GM04504 (cell line): ENCODE measurements at regions not wholly inside any gene's neighbourhood (a gene's known extent, or its start where the extent isn't known, plus 50 kb on each side); places are given as distances from the start of the nearest gene placed in this dataset.
A peak's percentile ranks its signal among the peaks of the same experiment; 100 is the strongest.

Experiments used
- DNase-seq: peaks from one replicate; pipeline ENCODE4 v3.0.0-alpha.2; 2012; ENCODE audit warnings: low read depth

DNA sequence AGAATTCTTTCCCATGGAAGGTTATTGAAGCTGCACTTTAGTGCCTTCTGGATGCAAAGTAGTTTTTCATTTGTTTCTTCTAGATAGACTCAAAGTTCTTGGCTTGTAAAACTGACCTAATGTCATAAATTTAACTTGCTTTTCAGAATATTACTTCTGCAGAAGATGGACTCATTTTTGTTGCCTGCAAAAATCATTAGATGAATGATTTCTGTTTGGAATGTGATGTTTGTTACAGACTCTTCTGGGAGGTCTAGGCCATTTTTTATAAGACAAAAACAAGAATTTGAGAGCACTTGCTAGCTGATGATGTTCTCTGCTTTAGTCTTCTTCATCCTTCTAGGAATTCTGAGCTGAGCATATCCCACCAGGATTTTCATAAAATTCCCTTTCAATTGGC, 308.6 kb upstream of the GIMD1 start:
- no peak for DNase-seq

DNA sequence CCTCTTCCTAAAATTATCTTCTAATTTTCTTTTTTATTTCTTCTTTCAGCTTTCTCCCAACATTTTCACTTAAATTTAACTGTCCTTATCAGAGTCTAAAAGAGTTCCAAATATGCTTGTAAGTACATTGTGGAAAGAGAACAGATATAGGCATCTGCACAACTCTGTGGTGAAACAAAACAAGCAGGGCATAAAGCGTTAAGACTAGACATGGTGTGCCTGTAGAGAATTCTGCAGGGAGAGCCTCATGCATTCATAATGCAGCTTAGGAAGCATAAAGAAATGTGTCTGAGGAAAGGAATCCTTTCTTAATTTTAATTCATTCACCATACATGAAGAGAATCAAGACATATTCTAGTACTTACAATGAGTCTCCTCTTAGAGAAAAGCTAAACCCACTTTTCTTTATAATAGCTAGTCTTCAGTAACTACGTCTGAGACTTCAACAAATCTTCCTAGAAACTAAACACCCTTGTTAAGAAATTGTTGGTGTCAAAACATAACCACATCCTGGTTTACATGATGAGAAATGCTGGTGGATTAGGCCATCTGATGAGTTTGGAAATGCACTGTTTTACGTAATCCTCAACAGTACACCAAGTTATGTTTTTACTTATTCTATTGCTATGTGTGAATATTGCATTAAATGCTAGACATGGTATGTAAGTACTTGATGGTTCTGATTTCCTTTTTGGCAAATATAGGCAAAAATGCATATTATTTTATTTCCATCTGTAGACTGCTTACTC, 307.8 kb upstream of the GIMD1 start:
- peak; percentile 65 for DNase-seq

DNA sequence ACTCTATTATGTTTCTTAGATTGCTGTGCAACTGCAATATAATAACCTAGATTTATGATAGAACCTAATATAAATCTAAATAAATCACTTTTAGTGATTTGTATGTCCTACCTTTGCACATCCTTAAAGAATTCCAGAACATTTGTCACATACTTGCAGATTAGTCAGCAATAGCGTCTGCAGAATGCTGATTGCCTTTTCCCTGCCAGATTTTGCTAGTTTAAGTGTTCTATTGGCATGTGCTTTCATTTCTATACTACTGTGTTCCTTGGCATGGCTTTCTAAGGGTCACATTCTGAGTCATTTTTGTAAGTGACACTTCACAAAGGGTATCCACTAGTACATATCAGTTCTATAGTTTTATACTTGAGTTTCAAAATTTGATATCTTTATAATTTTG, 303.1 kb upstream of the GIMD1 start:
- no peak for DNase-seq

DNA sequence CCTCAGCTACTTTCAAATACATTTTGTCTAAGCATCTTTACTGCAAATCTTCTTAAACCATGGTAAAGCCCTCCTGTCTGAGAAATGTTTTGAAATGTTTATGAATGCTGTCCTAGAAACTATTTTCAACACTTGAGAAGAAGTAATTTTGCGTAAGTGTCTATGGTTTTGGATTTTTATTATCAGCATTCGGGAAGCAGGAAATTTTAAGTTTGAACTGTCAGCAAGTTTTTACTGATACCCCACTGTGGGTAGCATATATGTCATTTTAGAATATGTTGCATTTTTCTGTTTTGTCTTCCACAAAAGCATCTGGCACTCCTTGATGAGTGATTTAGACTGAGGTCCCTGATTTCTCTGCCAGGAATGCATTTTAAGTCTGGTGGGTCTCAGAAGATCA, 302.4 kb upstream of the GIMD1 start:
- no peak for DNase-seq

DNA sequence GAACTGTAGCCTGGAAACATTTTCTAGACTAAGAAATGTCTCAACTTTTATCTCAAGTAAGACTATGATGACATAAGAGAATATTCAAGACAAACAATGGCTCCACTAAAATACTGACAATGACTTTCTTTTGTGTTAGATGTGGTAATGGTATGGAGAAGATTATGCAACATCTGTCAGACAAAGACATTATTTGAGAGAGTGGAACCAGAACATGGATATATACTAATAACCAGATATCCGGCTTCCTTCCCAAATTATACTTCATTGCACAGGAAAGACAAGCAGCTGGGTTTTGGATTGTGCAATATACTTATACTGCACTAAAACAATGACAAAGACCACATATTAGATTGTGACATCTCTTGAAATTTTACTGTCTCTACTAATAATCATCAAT, 290.8 kb upstream of the GIMD1 start:
- no peak for DNase-seq

DNA sequence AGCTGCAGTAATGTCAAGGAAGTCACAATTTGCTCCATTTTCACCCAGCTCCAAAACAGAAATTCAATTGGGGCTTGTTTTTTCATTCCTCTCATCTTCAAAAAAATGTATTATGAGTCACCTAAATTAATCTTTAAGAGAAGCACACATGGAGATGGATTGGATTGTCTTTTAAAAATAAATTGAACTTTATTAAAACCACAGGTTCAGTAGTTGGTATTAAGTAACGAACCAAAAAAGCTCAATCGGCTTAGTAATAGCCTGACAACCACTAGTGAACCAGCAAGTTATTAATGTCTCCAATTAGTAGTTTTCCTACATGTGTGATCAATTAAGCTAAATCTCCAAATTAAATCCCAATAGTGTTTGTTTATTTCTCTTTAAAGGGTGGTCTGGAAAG, 283.5 kb upstream of the GIMD1 start:
- DNase-seq = no peak

DNA sequence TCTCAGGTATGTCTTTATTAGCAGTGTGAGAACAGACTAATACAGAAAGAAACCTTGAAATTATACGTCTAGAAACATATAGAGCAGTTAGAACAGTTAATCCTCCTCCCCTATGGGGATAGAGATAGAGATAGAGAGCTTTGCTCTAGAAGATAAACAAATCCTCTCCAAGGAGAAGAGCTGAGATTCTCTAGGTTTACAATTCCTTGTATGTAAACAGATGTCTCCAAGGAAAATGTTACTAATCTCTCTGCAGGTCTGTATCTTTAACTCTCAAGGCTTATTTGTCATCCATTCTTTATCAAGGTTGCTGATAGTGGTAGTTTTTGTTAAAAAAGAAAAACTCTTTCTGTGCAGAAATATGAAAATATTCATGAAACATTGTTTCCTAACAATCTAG, 282.1 kb upstream of the GIMD1 start:
- DNase-seq = no peak

DNA sequence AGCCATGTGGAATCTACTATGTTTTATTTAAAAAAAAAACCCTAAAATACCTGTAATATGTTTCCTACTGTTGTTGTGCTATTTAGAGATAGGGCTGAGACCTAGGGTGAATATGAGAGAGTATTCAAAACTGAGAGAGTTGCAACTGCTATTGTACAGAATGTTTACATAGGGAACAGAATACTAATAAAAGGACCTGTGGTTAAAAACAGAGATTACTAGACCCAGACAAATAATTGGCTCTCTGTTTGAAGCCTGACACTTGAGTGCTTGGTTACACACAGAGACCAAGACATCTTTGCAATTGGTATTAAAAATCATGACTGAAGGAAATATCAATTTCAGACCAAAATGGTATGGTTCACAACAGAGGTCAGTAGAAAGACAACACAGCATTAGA, 278.9 kb upstream of the GIMD1 start:
- DNase-seq = no peak

DNA sequence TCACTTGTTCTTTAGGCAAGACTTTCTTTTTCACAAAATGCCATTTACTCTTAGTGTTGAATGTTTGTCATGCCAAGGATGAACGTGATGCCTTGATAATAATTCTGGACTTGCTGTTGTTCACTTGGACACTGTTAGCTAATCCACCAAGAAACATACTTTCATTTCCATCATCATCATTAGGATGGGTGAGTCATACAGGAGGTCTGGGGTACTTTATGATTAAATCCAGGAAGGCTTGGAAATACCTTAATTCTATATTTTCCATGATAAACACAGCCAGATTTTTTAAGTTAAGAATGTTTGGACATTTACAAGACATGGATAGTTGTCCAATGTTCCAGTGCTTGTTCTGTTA, 260.7 kb upstream of the GIMD1 start:
- no peak for DNase-seq

DNA sequence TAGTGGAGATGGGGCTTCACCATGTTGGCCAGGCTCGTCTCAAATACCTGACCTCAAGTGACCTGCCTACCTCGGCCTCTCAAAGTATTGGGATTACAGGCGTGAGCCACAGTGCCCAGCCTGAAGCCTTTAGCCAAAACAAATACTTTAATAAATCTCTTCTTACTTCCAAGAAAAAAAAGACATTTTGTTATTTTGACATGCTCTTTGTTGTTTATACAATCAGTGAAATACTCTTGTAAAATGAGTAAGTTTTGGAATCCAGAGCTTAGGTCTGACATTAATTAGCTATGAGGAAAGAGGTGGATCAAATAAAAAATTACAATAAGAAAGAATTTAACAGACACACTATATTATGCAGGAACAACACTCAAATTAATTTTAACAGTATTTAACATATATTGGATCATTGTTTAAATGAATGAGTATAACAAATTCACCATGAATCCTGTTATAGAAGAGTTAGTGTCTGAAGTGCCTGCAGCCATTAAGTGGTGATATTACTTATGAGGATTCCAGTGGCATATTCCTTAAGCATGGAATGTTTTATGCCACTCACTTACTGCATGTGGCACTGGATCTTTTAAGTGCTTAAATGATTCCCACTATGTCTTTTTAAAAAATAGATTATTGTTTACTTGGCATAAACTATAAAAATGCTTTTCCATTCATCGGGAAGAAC, 260.1 kb upstream of the GIMD1 start:
- DNase-seq = no peak

DNA sequence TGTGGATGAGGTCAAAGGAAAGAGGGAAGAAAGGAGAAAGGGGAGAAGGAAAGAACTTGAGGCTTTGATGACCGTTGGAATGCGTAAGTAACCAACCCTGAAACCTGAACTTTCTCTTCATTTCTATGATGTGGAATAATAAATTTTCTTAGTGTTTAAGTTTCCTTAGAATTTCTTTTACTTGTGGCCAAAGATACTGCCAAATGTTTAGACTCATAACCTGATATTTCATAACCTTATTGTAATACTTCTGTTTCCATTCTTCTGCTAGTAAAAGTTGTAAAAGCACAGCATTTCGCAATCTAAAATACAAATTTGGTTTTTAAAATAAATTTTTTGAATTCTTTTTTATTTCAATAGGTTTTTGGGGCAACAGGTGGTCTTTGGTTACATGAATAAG, 258.5 kb upstream of the GIMD1 start:
- no peak for DNase-seq

DNA sequence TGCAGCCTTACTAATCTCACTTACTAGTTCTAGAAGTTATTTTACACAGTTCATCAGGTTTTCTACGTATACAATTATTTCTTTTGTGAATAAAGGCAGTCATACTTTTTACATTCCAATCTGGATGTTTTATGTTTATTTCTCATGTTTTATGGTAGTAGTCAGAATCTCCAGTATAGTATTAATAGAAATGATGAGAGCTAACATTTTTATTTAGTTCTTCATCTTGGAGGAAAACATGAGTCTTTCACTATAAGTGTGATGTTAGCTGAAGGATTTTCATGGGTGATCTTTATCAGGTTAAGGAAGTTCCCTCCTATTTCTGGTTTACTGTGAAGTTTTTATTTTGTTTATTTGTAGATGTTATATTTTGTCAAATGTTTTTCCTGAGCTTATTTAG, 256.1 kb upstream of the GIMD1 start:
- DNase-seq = no peak

DNA sequence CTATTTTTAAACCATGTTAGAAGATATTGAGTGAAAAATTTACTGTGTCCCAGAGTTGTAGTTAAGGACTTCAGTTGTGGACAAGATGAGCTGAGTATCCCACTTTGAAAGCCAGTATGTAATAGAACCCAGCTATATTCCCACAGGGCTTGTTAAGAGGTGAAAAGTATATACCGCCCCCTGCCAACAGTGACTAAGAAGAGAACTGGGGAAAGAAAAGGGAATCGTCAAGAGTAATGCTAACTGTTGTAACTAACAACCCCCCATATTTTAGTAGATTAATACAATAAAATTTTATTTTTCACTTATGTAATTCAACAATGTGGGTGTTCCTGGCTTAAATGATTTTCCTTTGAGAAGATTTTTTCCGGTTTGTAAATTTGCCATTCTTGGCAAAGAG, 250.4 kb upstream of the GIMD1 start:
- DNase-seq = no peak

DNA sequence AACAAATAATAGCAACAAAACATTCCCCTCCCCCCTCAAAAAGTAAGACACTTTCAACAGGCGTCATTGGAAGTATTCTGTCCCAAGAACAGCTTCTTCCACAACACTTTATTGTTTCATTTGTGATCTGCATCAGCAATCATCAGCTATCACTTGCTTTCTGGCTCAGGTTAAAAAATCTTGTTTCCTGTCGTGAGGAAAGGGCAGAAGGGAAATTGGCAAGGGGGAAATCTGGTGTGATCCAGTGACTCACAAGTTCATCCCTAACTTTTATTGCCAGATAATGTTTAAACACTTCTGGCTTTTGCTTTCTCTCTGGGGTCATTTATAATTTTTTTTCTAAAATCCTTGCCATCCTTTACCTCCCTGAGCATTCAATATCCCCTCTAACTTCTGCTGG, 247.4 kb upstream of the GIMD1 start:
- DNase-seq = no peak

DNA sequence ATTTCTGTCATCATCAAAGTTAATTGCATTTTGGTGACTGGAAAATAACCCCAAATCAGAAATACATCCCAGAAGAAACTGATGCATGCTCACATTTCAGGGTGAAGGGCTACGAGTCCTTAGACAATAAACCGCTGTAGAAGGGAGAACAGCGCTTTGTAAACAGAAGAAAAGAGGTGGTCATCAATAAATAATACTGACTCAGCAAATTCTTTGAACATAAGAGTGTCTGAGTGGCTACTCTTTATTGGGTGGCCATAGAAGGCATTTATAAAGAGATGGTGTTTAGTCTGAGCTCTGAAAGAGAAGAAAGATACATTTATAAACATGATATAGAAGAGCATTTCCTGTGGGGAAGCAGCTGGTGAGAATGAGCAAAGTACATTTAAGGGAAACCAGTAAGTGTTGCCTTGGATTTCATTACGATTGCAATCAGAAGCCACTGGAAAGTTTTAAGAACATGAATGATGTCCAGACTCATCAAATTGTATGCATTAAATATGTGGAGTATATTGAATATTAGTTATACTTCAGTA, 246.9 kb upstream of the GIMD1 start:
- DNase-seq = no peak

DNA sequence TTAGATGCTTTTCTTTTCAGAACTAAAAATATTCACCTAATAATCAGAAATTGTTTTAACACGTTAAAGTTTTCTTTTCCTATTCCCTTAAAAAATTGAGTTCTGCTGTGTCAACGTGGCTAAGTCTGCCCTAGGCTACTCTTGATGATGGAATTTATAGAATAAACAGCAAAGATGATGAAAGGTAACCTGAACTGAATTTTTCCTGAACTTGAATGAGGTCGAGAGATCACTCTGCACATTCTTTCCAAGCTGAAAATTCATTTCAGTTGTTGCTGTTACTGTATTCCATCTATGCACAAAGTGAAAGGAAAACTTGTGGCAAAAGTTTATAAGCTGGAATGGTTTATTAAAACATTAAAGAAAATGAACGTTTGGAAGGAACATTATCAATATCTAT, 245.9 kb upstream of the GIMD1 start:
- no peak for DNase-seq

DNA sequence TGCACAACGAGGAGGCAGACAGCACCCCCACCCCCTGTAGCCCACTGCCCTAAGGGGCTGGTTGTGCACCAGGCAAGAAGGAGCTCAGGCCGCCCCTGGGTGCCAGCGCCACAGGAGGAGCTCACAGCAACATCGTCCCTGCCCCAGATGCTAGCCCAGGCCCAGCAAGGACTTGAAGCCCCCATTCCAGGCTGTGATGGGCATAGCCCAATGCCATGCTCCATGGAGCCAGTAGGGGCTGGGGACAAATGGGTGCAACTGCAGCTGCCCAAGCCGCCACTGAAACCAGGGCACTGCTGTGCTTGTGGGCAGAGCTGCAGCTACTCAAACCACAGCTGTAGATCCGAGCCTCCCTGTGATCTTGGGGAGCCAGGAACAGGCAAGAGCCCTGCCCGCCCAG, 241.3 kb upstream of the GIMD1 start:
- no peak for DNase-seq

DNA sequence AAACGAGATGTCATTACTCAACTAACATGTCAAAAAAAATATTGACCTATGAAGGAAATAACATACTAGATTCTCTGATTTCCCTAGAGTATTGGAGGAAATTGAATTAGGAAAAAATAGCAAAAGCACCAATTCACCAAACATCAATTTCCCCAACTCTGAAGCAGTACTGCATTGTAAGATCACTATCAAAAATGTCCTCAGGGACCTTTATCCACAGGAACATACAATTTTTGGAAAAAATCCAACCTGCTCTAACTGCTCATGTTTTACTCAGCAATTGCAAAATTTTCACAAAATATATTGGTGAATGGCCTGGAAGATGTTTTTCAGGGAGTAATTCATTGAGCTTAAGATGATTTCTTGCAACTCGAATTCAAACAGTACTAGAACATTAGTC, 239.0 kb upstream of the GIMD1 start:
- DNase-seq = no peak

DNA sequence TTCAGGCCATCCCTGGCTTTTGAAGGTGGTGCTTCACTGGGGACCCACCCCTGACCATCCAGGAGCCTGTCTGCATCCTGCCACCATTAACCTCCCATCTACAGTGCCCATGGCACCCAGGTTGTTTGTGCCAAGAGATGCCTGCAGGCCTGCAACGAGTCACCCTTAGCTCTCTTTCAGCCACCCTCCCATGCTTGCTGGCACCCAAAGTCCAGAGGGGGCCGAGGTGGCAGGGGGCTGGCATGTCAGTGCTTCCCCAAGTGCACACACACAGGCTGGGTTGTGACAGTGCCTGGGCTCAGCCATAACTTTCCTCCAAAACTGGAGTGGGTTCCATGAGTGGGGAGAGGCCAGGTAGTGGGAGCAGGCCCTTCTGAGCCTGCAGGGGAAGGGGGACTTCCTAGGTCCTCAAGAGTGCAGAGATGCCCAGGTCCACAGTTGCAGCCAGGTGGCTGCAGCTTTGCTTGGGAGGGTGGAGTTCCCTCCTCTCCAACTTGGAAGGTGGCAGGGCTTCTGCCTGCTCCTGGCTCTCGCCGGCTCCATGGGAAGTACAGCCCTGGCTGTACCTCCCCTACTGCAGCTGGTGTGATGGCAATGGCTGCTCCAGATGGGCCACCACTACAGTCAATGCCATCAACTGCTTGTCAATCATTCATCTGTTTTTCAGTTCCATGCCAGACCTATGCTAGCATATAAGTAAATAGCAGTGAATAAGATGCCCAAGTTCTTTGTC, 235.9 kb upstream of the GIMD1 start:
- DNase-seq = no peak

DNA sequence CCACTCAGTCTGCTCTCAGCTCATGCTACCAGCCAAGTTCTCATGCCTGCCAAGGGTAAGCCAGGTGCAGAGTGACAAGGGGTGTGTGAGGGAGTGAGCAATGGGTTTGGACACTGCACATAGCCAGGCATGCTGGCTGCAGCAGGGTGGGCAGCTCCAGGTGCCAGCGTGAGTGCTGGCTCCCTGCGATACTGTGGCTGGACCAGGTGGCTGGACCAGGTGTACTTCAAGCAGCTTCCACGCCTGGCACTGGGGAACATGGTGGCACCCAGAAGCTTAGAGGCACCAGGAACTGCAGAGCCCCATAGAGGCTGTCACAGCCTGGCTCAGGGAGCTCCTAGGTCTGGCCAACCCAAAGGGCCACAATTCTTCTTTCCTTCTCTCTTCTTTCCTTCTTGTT, 234.9 kb upstream of the GIMD1 start:
- no peak for DNase-seq

DNA sequence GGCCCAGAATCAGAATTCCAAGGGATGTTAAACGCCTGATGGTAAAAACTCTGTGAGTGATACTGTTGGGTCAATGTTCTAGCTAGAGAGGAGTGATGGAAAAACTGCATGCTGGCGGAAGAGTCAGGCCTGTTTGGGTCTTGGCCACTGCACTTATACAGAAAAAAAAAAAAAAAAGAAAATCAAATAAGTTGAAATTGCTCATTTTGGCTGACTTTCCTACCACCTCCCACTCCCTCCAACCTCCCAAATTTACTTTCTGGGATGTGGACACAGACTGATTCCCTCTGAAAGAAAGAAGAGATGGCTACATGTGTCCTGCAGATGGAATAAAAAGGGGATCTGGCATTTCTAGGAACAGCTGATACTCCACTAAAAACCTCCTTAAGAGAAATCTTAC, 234.1 kb upstream of the GIMD1 start:
- DNase-seq = no peak

DNA sequence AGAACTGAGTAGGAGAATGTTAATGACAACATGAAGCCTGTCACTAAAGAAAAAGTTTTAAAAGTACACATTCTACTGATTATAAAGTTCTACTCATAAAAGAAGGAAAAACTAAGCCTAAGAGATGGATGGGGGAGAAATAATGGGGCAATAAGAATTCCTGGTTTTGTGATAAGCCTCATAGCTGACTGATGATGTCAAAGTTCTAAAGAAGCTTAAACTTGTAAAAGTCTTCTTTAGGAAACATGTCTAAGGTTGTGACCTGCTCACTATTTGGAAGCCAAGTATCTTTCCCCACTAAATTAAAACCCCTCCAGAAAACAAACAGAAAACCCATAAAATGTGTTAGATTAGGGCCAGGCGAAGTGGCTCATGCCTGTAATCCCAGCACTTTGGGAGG, 232.9 kb upstream of the GIMD1 start:
- no peak for DNase-seq

DNA sequence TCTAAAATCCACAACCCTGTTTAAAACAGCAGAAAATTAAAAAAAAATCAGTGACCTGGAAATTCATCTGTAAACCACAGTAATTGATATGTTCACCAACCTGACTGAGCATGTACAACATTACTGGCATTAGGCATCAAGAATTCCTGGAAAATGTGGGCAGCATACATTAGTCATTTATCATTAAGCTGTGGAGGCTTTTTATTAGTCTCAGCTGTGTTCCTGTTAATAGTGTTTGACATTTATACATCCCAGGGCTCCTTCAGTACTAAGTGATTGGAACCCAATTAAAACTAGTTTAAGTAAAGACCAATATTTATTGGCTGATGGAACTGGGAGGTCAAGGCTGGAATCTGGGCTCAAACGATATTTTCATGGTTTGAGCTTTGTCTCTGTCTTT, 227.3 kb upstream of the GIMD1 start:
- DNase-seq = no peak
